ENCODE measurements at regions not wholly inside any gene's neighbourhood (a gene's known extent, or its start where the extent isn't known, plus 50 kb on each side); places are given as distances from the start of the nearest gene placed in this dataset.

- no peak for TF ChIP-seq CTCF (IDR thresholded peaks at IDR 0.05)
- no peak for TF ChIP-seq POLR2A (IDR thresholded peaks at IDR 0.05)
These were observed 180.2 kb upstream of the HES1 start for GRCh38 chr3:193955719-193956118.

Measured in adrenal gland (tissue), 5 donors.